ENCODE measurements at regions not wholly inside any gene's neighbourhood (a gene's known extent, or its start where the extent isn't known, plus 50 kb on each side); places are given as distances from the start of the nearest gene placed in this dataset.
A peak's percentile ranks its signal among the peaks of the same experiment; 100 is the strongest.

GRCh38 chr17:22507823-22508222, 815.5 kb downstream of the KCNJ18 start:
- Mint-ChIP-seq H3K4me3 (no peak overlapping the region), H3K27ac (no peak overlapping the region), H3K9me3 (peaks cover 4 to 10% (median 7%) of the 10 kb centered on the region in 3 donors), H3K4me1 (no peaks in the 10 kb centered on the region), H3K27me3 (no peaks in the 10 kb centered on the region), H3K36me3 (no peaks in the 10 kb centered on the region)
- ChIA-PET POLR2A (no interaction called here), CTCF (no interaction called here)
- Histone ChIP-seq H3K4me1 (ENCODE audit: control insufficient read depth in 1 of 2, extremely low read depth in 1 of 2, insufficient read depth in 2 of 2, low read length in 2 of 2) (no peaks in the 10 kb centered on the region), H3K27ac (ENCODE audit: low read length) (no peak overlapping the region), H3K27me3 (replicated peaks in 1 of 2; ENCODE audit: control insufficient read depth in 2 of 2, extremely low read depth in 1 of 2, insufficient read depth in 2 of 2, low read length in 1 of 2) (no peaks in the 10 kb centered on the region), H3K4me3 (ENCODE audit: control insufficient read depth in 1 of 2, extremely low read depth in 1 of 2, low read length in 1 of 2) (no peak overlapping the region), H3K36me3 (ENCODE audit: control insufficient read depth in 2 of 2, extremely low read depth in 1 of 2, insufficient read depth in 1 of 2, low read length in 1 of 2) (no peaks in the 10 kb centered on the region), H3K9me3 (no peaks in the 10 kb centered on the region)
- 65% methylated on average over 4 of the region's 5 CpGs for WGBS (ENCODE audit: insufficient coverage)
- ATAC-seq (replicated peaks in 1 of 4) (no peak), DNase-seq (no peak)

GRCh38 chr17:22510504-22510903, 818.2 kb downstream of the KCNJ18 start:
- 67% methylated on average over 6 of the region's 7 CpGs for WGBS (ENCODE audit: insufficient coverage)
- Histone ChIP-seq H3K4me3 (ENCODE audit: control insufficient read depth in 1 of 2, extremely low read depth in 1 of 2, low read length in 1 of 2) (no peak overlapping the region), H3K27ac (ENCODE audit: low read length) (no peak overlapping the region), H3K36me3 (ENCODE audit: control insufficient read depth in 2 of 2, extremely low read depth in 1 of 2, insufficient read depth in 1 of 2, low read length in 1 of 2) (no peaks in the 10 kb centered on the region), H3K27me3 (replicated peaks in 1 of 2; ENCODE audit: control insufficient read depth in 2 of 2, extremely low read depth in 1 of 2, insufficient read depth in 2 of 2, low read length in 1 of 2) (no peaks in the 10 kb centered on the region), H3K4me1 (ENCODE audit: control insufficient read depth in 1 of 2, extremely low read depth in 1 of 2, insufficient read depth in 2 of 2, low read length in 2 of 2) (no peaks in the 10 kb centered on the region), H3K9me3 (no peaks in the 10 kb centered on the region)
- H3K27ac Mint-ChIP-seq, result no peak overlapping the region
- no peak overlapping the region for H3K4me3 Mint-ChIP-seq
- no peak for ATAC-seq (replicated peaks in 1 of 4)
- POLR2A ChIA-PET, result no interaction called here
- no peak for DNase-seq
- CTCF ChIA-PET, result no interaction called here
- no peaks in the 10 kb centered on the region for H3K4me1 Mint-ChIP-seq
- no peaks in the 10 kb centered on the region for H3K36me3 Mint-ChIP-seq
- peaks cover 0 to 7% (median 7%) of the 10 kb centered on the region in 3 donors for H3K9me3 Mint-ChIP-seq
- H3K27me3 Mint-ChIP-seq, result no peaks in the 10 kb centered on the region

GRCh38 chr17:22511431-22511830, 819.1 kb downstream of the KCNJ18 start:
- no peak for ATAC-seq (replicated peaks in 1 of 4)
- H3K9me3 Mint-ChIP-seq, result peaks cover 3 to 10% (median 8%) of the 10 kb centered on the region in 3 donors
- no peaks in the 10 kb centered on the region for H3K4me1 Mint-ChIP-seq
- ChIA-PET POLR2A (no interaction called here), CTCF (no interaction called here)
- no peak for DNase-seq
- Histone ChIP-seq H3K36me3 (ENCODE audit: control insufficient read depth in 2 of 2, extremely low read depth in 1 of 2, insufficient read depth in 1 of 2, low read length in 1 of 2) (no peaks in the 10 kb centered on the region), H3K9me3 (no peaks in the 10 kb centered on the region), H3K27ac (ENCODE audit: low read length) (no peak overlapping the region), H3K27me3 (replicated peaks in 1 of 2; ENCODE audit: control insufficient read depth in 2 of 2, extremely low read depth in 1 of 2, insufficient read depth in 2 of 2, low read length in 1 of 2) (no peaks in the 10 kb centered on the region), H3K4me1 (ENCODE audit: control insufficient read depth in 1 of 2, extremely low read depth in 1 of 2, insufficient read depth in 2 of 2, low read length in 2 of 2) (no peaks in the 10 kb centered on the region), H3K4me3 (ENCODE audit: control insufficient read depth in 1 of 2, extremely low read depth in 1 of 2, low read length in 1 of 2) (no peak overlapping the region)
- H3K27me3 Mint-ChIP-seq, result no peaks in the 10 kb centered on the region
- H3K36me3 Mint-ChIP-seq, result no peaks in the 10 kb centered on the region
- H3K27ac Mint-ChIP-seq, result no peak overlapping the region
- no peak overlapping the region for H3K4me3 Mint-ChIP-seq
- no CpG with 5 or more reads among the region's 1 CpG for WGBS (ENCODE audit: insufficient coverage)

- POLR2A ChIA-PET, result no interaction called here
- ATAC-seq (replicated peaks in 1 of 4), result no peak
These were observed 819.7 kb downstream of the KCNJ18 start for GRCh38 chr17:22512057-22512456.

GRCh38 chr17:22512506-22512905, 820.2 kb downstream of the KCNJ18 start:
- Histone ChIP-seq H3K27ac (ENCODE audit: low read length) (no peak overlapping the region), H3K4me1 (ENCODE audit: control insufficient read depth in 1 of 2, extremely low read depth in 1 of 2, insufficient read depth in 2 of 2, low read length in 2 of 2) (no peaks in the 10 kb centered on the region), H3K4me3 (ENCODE audit: control insufficient read depth in 1 of 2, extremely low read depth in 1 of 2, low read length in 1 of 2) (no peak overlapping the region), H3K36me3 (ENCODE audit: control insufficient read depth in 2 of 2, extremely low read depth in 1 of 2, insufficient read depth in 1 of 2, low read length in 1 of 2) (no peaks in the 10 kb centered on the region), H3K9me3 (no peaks in the 10 kb centered on the region), H3K27me3 (replicated peaks in 1 of 2; ENCODE audit: control insufficient read depth in 2 of 2, extremely low read depth in 1 of 2, insufficient read depth in 2 of 2, low read length in 1 of 2) (no peaks in the 10 kb centered on the region)
- Mint-ChIP-seq H3K4me3 (no peak overlapping the region), H3K4me1 (no peaks in the 10 kb centered on the region), H3K36me3 (no peaks in the 10 kb centered on the region), H3K27me3 (no peaks in the 10 kb centered on the region), H3K27ac (no peak overlapping the region), H3K9me3 (peaks cover 5 to 11% (median 8%) of the 10 kb centered on the region in 3 donors)
- WGBS (ENCODE audit: insufficient coverage), result 91% methylated on average over 5 of the region's 6 CpGs
- ChIA-PET POLR2A (no interaction called here), CTCF (no interaction called here)
- ATAC-seq (replicated peaks in 1 of 4), result no peak
- no peak for DNase-seq

More at GRCh38 chr17:22512057-22512456, 819.7 kb downstream of the KCNJ18 start:
- Histone ChIP-seq H3K4me3 (ENCODE audit: control insufficient read depth in 1 of 2, extremely low read depth in 1 of 2, low read length in 1 of 2) (no peak overlapping the region), H3K9me3 (no peaks in the 10 kb centered on the region), H3K4me1 (ENCODE audit: control insufficient read depth in 1 of 2, extremely low read depth in 1 of 2, insufficient read depth in 2 of 2, low read length in 2 of 2) (no peaks in the 10 kb centered on the region), H3K27ac (ENCODE audit: low read length) (no peak overlapping the region), H3K36me3 (ENCODE audit: control insufficient read depth in 2 of 2, extremely low read depth in 1 of 2, insufficient read depth in 1 of 2, low read length in 1 of 2) (no peaks in the 10 kb centered on the region), H3K27me3 (replicated peaks in 1 of 2; ENCODE audit: control insufficient read depth in 2 of 2, extremely low read depth in 1 of 2, insufficient read depth in 2 of 2, low read length in 1 of 2) (no peaks in the 10 kb centered on the region)
- Mint-ChIP-seq H3K36me3 (no peaks in the 10 kb centered on the region), H3K4me1 (no peaks in the 10 kb centered on the region), H3K9me3 (peaks cover 5 to 11% (median 8%) of the 10 kb centered on the region in 3 donors), H3K4me3 (no peak overlapping the region), H3K27me3 (no peaks in the 10 kb centered on the region), H3K27ac (no peak overlapping the region)
- no peak for DNase-seq
- 84% methylated on average over 3 of the region's 3 CpGs for WGBS (ENCODE audit: insufficient coverage)
- CTCF ChIA-PET, result no interaction called here

- no peak for ATAC-seq (replicated peaks in 1 of 4)
- no peaks in the 10 kb centered on the region for H3K36me3 ChIP-seq (ENCODE audit: control insufficient read depth in 2 of 2, extremely low read depth in 1 of 2, insufficient read depth in 1 of 2, low read length in 1 of 2)
- ChIA-PET POLR2A (no interaction called here), CTCF (no interaction called here)
- no peaks in the 10 kb centered on the region for H3K27me3 ChIP-seq (replicated peaks in 1 of 2; ENCODE audit: control insufficient read depth in 2 of 2, extremely low read depth in 1 of 2, insufficient read depth in 2 of 2, low read length in 1 of 2)
- Mint-ChIP-seq H3K4me1 (no peaks in the 10 kb centered on the region), H3K9me3 (peaks cover 5 to 11% (median 8%) of the 10 kb centered on the region in 3 donors), H3K4me3 (no peak overlapping the region), H3K36me3 (no peaks in the 10 kb centered on the region), H3K27ac (no peak overlapping the region), H3K27me3 (no peaks in the 10 kb centered on the region)
- no peak overlapping the region for H3K27ac ChIP-seq (ENCODE audit: low read length)
- no peaks in the 10 kb centered on the region for H3K4me1 ChIP-seq (ENCODE audit: control insufficient read depth in 1 of 2, extremely low read depth in 1 of 2, insufficient read depth in 2 of 2, low read length in 2 of 2)
- no peaks in the 10 kb centered on the region for H3K9me3 ChIP-seq
- peak overlapping the region in 1 of 2 donors; percentile 15 for H3K4me3 ChIP-seq (ENCODE audit: control insufficient read depth in 1 of 2, extremely low read depth in 1 of 2, low read length in 1 of 2)
- DNase-seq, result no peak
- WGBS (ENCODE audit: insufficient coverage), result 80% methylated on average over 20 of the region's 21 CpGs
These were observed 820.7 kb downstream of the KCNJ18 start for GRCh38 chr17:22512997-22513538.

- Histone ChIP-seq H3K4me3 (ENCODE audit: control insufficient read depth in 1 of 2, extremely low read depth in 1 of 2, low read length in 1 of 2) (no peak overlapping the region), H3K27ac (ENCODE audit: low read length) (no peak overlapping the region), H3K27me3 (replicated peaks in 1 of 2; ENCODE audit: control insufficient read depth in 2 of 2, extremely low read depth in 1 of 2, insufficient read depth in 2 of 2, low read length in 1 of 2) (no peaks in the 10 kb centered on the region), H3K9me3 (no peaks in the 10 kb centered on the region), H3K36me3 (ENCODE audit: control insufficient read depth in 2 of 2, extremely low read depth in 1 of 2, insufficient read depth in 1 of 2, low read length in 1 of 2) (no peaks in the 10 kb centered on the region), H3K4me1 (ENCODE audit: control insufficient read depth in 1 of 2, extremely low read depth in 1 of 2, insufficient read depth in 2 of 2, low read length in 2 of 2) (no peaks in the 10 kb centered on the region)
- no peak overlapping the region for H3K4me3 Mint-ChIP-seq
- WGBS (ENCODE audit: insufficient coverage), result 68% methylated on average over 6 of the region's 6 CpGs
- peaks cover 5 to 11% (median 8%) of the 10 kb centered on the region in 3 donors for H3K9me3 Mint-ChIP-seq
- no peaks in the 10 kb centered on the region for H3K36me3 Mint-ChIP-seq
- ChIA-PET CTCF (no interaction called here), POLR2A (no interaction called here)
- no peaks in the 10 kb centered on the region for H3K4me1 Mint-ChIP-seq
- no peak for DNase-seq
- no peaks in the 10 kb centered on the region for H3K27me3 Mint-ChIP-seq
- ATAC-seq (replicated peaks in 1 of 4), result no peak
- no peak overlapping the region for H3K27ac Mint-ChIP-seq
These were observed 822.0 kb downstream of the KCNJ18 start for GRCh38 chr17:22514315-22514714.
